Stimulated activated CD8-positive, alpha-beta memory T cell treated with anti-CD3 and anti-CD28 coated beads, Interleukin-4, amount 100 ng/mL, for 48 hours (primary cell): ENCODE measurements at regions not wholly inside any gene's neighbourhood (a gene's known extent, or its start where the extent isn't known, plus 50 kb on each side); places are given as distances from the start of the nearest gene placed in this dataset.

Experiments used
- DNase-seq: peaks from one replicate; pipeline ENCODE4 v3.0.0-alpha.2; 2020

GRCh38 chr1:115577513-115577912, 64.3 kb upstream of the VANGL1 start:
- DNase-seq, result no peak

- no peak for DNase-seq
These were observed 66.1 kb upstream of the VANGL1 start for GRCh38 chr1:115575661-115576060.

- DNase-seq, result no peak
These were observed 69.1 kb upstream of the VANGL1 start for GRCh38 chr1:115572710-115573109.

- DNase-seq, result no peak
These were observed 74.3 kb upstream of the VANGL1 start for GRCh38 chr1:115567431-115567830.

GRCh38 chr1:115565791-115566190, 76.0 kb upstream of the VANGL1 start:
- no peak for DNase-seq

GRCh38 chr1:115565353-115565752, 76.4 kb upstream of the VANGL1 start:
- DNase-seq, result no peak

GRCh38 chr1:115564201-115564600, 77.6 kb upstream of the VANGL1 start:
- no peak for DNase-seq

GRCh38 chr1:115560027-115560426, 81.7 kb upstream of the VANGL1 start:
- no peak for DNase-seq

- no peak for DNase-seq
These were observed 83.5 kb upstream of the VANGL1 start for GRCh38 chr1:115558275-115558674.

- DNase-seq, result no peak
These were observed 84.1 kb upstream of the VANGL1 start for GRCh38 chr1:115557715-115558114.

GRCh38 chr1:115556236-115556635, 85.5 kb upstream of the VANGL1 start:
- no peak for DNase-seq

GRCh38 chr1:115555446-115555845, 86.3 kb upstream of the VANGL1 start:
- no peak for DNase-seq

- DNase-seq, result no peak
These were observed 94.1 kb upstream of the VANGL1 start for GRCh38 chr1:115547696-115548095.

- DNase-seq, result no peak
These were observed 94.9 kb upstream of the VANGL1 start for GRCh38 chr1:115546846-115547245.

- peak; percentile 30 for DNase-seq
These were observed 95.7 kb upstream of the VANGL1 start for GRCh38 chr1:115545791-115546733.

- no peak for DNase-seq
These were observed 96.6 kb upstream of the VANGL1 start for GRCh38 chr1:115545096-115545720.

GRCh38 chr1:115544131-115544530, 97.6 kb upstream of the VANGL1 start:
- no peak for DNase-seq

GRCh38 chr1:115543247-115543646, 98.5 kb upstream of the VANGL1 start:
- DNase-seq, result no peak

GRCh38 chr1:115539736-115540135, 102.0 kb upstream of the VANGL1 start:
- no peak for DNase-seq

- no peak for DNase-seq
These were observed 102.7 kb upstream of the VANGL1 start for GRCh38 chr1:115539061-115539460.

GRCh38 chr1:115538579-115538978, 103.2 kb upstream of the VANGL1 start:
- no peak for DNase-seq

- no peak for DNase-seq
These were observed 104.4 kb upstream of the VANGL1 start for GRCh38 chr1:115537415-115537814.

GRCh38 chr1:115536279-115536816, 105.4 kb upstream of the VANGL1 start:
- no peak for DNase-seq

GRCh38 chr1:115534106-115534505, 107.7 kb upstream of the VANGL1 start:
- no peak for DNase-seq
